ENCODE measurements at regions not wholly inside any gene's neighbourhood (a gene's known extent, or its start where the extent isn't known, plus 50 kb on each side); places are given as distances from the start of the nearest gene placed in this dataset.

GRCh38 chr2:51628917-51629316 lies 597.0 kb upstream of the NRXN1 start:
- TF ChIP-seq CTCF (IDR thresholded peaks at IDR 0.05) (no peak), POLR2A (IDR thresholded peaks at IDR 0.05) (no peak), EP300 (IDR thresholded peaks at IDR 0.05) (no peak)
